ENCODE measurements at regions not wholly inside any gene's neighbourhood (a gene's known extent, or its start where the extent isn't known, plus 50 kb on each side); places are given as distances from the start of the nearest gene placed in this dataset.

DNA sequence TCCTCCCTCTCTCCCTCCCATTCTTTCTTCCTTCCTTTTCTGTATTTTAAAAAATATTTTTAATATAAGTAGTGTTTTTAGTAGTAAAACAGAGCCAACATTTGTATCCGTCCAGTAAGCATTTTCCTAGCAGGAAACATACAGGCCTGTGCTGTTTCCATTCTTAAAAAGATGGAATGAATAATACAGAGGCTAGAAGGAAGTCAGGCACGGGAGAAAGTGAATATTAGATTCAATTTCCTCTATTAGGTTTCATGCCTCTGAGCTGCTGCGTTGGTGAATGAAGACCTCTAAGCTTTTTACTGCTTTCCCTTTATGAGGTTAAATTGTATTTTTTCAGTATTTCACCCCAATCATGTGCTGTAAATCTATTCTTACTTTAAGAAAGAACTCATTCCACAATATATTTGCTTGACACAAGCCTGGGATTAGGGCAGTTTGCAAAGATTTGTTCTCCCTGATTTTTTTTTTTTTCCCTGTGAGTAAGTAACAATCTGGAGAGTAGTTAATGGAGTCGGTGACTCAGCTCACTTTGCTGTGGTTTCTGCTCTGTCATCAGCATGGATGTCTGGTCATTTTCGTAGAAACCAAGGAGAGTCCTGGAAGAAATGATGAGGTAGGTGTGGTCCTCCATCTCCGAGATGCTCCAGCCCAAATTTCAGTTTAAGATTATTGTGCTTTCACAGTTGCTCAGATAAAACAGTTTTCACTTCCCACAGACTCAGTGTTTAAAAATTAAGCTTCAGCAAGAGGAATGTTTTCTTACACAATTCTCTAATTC, 76.1 kb upstream of the PITRM1 start:
- no peak for DNase-seq

DNA sequence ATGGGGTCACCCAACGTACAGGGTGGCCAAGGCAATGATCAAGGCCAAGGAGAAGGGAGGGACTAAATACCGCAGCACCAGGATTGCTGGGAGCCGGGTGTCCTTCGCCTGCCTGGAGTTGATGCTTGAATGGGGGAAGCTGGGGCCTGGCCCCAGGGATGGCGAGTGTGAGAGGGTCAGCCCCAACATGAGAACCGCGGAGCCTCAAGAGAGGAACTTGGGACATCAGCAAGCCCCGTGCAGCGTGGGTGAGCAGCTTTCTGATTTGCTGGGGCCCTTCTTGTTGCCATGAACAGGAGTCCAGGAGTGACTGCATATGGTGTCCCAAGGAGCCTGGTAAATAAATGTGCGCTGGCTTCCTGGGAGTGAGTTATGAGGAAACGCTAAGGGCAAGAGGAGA, 72.8 kb upstream of the PITRM1 start:
- DNase-seq = no peak

DNA sequence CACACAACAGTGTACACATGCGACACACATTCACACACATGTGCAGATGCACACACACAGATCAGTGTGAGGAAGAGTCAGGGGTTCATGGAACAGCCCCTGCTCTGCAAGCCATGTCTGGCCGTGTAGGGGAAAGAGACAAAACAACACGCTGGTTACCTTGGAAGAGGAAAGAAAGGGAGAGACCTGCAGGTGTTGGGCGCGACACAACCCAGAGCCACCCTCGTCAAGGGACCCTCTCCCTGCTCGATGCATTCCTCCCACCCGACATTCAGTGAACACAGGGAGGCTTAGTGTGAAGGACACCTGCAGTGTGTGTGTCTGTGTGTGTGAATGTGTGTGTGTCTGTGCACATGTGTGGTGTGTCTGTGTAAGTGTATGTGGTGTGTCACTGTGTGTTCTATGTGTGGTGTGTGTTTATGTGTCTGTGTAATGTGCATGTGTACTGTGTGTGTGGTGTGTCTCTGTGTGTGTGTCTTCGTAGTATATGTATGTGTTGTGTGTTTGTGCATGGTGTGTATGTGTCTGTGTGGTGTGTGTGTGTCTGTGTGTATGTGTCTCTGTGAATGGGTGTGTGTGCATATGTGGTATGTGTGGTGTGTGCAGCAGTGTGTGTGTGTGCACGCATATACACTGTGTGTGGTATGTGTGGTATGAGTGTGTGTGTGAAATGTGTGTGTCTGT, 69.5 kb upstream of the PITRM1 start:
- no peak for DNase-seq

DNA sequence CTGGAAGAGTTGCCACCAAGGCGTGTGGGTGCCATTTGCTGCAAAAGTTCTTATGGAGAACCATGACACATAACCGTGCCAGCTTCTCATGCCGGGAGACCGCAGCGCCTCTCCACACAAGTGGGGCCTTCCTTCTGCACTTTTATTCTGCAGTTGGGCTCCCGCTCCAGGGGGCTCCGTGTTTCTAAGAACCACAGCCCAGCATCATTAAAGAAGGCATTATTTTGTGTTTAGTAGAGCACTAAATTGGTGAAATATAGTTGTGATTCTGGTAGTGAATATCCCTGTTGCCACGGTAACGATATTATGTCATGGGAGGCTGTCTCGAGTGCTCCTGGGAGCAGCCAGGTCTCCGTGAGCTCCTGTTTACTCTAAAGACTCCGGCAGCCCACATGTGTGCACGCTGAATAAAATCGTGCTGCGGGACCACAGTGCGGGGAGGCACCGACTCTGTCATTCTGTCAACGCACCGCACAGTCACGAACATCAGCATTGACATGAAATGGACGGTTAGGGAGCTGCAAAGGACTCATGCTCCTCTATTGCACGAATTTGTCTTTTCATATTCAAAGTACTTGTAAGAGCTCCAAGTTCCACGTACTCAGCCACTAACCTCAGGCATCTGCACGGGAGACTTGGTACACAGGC, 68.8 kb upstream of the PITRM1 start:
- no peak for DNase-seq

DNA sequence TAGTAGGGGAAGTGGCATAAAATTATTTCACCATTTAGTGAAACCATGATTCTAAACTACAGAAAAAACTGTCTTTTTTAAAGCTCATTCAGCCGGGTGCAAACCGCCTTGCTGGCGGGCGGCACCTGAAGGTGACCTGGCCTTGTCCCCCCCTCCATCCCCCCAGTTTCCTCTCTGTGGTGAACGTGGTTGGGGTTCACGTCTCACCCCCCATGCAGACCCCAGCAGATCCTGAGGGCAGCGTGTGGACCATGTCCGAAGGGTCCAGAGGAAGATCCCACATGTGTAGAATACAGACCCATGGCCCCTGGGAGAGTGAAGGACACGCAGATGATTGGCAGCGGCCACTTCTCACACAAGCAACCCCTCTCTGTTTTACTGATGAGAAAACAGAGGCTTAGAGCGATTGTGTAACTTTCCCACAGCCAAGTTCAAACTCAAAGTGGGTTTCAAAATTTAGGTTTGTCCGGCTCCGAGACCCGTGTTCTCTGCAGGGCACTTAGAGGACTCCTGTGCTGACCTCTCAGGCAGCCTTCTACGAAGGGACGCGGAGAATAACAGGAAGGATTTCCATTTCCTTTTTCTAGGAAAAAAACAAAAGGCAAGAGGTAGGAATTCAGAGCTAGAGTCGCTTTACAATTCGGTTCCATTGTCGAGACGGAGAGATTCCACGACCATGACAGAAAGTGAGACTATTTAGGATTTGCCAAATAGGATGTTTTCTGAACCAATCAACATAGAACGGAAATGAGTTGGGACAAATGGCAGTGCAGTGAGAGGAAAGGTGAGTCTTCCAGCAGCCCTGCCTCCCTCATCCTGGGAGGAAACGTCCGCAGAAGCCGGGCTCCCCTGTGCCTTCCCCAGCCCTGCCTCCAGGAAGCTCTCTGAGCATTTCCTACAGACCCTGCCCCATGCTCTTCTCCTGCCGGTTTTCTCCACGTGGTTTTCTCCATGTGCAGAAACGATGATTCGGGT, 67.6 kb upstream of the PITRM1 start:
- DNase-seq = no peak

DNA sequence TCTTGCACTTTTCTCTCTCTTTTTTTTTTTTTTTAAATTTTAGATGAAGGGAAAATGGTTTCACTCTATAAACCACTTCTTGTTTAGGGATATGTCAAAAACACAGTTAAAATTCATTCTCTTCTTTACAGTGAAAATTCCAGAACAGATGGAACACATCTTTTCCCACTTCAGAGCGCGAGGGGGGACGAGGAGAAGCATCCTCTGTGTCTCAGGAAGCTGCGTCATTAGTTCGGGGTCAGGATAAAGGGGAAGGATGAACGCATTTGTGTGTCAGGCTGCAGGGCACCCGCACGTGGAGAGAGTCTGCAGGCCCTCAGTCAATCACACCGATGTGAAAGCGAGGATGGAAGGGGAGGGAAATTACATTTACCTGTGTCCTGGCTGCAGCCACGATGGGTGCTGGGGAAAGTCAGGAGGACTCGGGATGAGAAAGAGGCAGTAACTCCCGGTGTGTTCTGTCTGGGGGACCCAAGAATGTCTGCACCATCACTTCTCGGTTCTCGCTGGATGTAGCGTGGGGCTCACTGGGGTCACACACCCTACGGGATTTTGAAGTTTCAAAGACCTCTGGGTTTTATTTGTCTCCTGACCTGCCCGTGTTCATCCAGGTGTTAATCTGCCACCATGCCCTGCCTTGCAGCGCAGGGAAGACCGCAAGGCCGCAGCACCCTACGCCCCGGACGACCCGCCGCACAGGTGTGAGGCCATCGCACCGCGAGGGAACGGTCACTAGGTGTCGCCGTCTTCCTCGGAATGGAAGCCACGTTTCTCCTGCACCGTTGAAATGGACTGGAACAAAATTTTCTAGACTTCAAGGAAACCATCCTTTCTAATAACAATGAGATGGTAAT, 66.7 kb upstream of the PITRM1 start:
- no peak for DNase-seq

DNA sequence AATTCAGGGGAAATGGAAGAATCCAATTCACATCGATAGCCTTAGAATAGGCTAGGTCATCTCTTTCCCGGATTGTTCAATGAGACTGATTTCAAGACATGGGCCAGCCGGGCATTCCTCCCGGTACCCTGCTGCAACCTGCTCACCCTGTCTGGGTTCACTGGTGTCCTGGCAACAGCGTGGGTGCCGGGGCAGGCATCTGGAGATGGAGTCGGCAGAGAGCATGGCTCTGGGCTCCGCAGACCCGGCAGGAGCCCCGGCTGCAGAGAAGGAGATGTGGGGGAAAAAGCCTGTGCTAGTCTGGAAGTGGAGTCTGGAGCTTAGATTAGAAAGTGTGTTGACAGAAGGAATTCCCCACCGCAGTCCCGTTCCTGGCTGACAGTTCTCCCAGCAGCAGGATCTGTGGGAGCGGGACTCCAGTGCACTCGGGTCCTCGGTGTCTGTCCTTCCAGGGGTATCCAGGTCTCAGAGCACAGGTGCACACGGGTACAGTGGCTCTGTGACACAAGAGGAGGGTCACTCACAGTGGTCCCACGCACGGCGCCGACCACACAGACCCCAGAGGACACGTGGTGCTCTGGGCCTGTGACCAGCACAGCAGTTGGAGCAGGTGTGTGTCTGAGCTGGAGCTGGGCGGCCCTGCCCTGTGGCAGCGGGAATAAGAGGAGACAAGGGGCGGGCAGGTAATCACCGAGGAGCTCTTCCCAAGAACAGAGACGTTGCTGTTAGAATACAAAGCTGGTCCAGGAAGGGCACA, 65.7 kb upstream of the PITRM1 start:
- no peak for DNase-seq

DNA sequence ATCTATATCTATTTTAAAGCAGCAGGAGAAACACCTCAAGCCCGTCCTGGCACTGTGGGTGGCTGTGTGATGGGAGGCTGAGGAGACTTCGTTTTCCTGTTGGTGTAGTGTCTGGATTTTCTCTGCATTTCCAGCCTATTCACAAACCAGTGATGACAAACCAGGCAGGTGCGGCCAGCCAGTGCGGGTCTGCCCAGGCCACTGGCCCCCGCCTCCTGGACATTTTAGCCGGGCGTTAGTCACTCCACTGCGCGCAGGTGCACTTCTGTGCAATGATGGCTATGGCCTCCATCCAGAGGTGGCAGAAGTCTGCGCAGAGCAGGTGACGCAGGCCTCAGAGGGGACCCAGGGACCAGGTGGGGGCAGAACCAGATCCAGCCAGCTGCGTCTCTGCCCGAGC, 64.9 kb upstream of the PITRM1 start:
- no peak for DNase-seq

DNA sequence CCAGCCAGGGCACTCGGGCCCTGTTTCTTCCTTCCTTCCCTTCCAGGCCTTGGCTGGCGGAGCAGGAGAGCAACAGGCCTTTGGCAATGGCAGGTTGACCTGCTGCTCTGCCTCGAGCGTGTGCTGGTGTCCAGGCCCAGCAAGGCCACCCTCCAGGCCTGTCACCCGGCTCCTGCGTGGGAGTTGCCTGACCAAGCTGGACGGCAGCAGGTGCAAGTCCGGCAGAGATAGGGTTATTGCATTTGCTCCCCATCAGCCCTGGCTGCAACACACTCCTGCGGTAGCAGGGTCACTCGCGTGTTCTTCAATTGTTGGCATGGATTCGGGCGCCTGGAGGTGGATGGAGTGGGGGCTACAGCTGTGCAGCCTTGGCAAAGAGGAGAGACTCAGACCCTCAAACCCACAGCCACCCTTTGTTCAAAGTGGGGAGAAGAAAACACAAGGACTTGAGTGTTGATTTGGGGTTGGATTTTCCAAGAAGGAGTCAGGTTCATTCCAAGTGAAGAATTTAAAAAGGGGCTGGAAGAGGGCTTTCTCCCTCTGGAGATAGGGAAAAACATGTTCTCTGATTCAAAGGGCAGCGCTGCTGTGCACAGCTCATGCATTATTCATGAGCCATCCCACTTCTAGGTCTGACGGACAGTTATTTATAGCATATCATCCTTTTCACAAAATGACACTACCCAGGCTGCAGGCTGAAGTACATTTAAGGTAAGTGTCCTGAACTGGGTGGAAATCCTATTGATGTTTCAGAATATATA, 64.2 kb upstream of the PITRM1 start:
- DNase-seq = no peak

DNA sequence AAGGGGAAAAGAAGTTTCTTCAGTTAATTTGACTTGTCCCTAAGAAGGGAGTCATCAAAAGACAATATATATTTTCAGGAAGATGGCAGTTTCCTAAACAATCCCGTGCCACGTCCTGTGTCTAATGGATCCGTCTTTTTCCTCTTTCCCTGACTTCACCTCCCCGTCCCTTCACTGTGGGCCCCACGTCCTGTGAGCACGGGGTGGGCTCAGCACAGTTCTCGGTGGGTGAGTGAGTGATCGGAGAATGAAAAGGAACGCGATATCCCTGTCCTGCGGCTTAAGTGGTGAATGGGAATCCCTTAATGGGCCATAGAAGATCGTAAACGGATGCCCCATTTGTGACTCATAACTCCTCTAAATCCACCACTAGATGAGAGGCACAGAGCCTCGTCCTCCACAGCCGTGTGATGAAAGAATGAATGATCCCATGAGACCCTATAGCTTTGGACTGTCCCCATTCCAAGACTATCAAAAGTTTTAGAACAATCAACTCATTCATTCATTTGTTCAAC, 63.5 kb upstream of the PITRM1 start:
- no peak for DNase-seq

DNA sequence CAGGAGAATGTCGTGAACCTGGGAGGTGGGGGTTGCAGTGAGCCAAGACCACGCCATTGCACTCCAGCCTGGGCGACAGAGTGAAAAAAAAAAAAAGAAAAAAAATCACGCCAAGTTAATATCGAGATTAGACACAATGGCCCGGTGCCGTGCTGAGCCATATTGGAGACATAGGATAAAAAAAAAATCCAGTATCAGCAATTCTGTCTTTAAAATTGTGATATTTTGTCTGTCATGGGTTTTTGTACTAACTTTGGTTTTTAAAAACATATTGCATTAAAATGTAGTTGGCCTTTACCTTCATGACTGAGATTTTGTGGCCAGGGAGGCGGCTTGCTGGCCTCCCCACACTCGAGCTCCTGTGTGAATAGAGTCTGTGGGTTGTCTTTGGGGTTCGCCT, 62.8 kb upstream of the PITRM1 start:
- DNase-seq = no peak

DNA sequence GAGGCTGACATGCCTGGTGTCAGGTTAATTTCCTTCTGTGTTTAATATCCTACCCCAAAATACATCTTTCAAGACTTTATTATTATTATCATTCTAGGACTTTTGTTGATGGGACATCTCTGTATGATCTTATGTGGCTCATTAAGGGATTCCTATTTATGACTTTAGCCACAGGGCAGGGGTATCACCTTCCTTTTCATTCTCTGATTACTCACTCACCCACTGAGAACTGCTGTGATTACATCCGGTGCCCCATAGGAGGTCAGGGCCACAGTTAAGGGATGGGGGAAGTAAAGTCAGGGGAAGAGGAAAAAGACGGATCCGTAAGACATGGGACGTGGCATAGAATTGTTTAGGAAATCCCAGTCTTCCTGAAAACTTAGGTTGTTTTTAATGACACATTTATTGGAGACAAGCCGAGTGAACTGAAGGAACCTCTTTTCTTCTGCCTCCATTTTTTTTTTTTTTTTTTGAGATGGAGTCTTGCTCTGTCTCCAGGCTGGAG, 61.0 kb upstream of the PITRM1 start:
- DNase-seq = no peak

DNA sequence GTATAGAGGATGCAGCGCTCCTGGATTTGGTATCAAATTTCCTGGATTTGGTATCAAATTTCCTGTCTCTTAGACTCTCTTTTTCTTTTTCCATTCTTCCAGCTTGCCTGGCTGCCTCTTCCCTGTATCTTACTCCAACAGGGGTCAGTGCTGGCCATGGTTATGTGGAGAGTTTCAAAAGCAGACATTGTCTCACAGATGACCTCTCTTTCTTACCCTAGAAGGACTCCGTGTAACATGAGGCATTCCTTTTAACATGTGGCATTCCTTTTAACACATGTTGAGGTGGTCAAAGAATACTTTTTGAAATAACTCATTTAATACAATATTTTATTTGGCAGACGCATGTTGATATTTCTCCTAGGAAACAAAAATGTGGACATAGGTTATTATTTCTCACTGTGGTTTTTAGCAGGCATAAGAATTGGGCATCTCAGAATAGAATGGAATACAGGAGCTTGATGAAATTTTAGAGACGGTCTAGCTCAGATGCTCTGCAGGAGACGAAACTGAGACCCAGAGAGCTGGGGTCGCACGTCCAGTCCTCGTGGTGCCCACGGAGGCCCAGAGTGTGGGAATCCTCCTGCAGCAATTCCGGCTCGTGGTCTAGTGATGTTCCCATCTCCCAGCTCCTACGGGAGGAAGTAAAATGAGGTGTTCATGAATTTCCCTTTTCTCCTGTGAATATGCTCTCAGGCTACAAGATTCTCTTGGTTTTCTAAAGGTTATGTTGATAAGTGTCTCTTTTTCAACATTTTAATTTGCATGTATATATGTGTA, 59.6 kb upstream of the PITRM1 start:
- DNase-seq = no peak

DNA sequence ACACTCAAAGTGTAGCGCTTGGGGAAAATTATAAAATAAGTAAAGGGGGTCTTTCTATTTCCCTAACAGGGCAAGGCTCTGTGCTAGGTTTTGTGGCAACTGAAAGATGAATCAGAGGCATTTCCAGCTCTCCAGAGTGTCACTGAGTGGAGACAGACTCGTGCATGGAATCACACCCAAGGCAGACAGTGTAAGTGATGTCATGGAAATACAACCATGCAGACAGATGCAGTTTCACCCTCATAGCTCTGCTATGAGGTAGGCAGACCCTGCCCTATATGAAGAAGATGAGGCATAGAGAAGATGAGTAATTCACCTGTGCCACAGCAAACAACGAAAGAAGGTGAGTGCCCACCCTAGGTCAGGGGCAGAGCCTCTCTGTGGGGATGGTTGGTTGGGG, 57.2 kb upstream of the PITRM1 start:
- DNase-seq = no peak

DNA sequence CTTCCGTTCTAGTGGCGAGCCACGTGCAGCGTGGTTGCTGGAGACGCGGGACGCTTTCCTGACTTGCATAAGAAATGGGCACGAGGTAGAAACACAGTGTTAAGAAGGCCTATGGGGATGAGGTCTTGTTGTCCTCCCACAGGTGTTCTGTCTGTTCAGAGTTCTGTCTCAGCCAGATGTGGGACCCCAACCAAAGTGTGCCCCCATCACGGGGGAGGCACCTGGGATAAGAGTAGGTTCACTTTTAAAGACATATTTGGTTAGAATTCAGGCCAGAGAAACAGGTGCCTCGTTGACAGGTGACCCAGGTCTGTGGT, 56.0 kb upstream of the PITRM1 start:
- DNase-seq = no peak

DNA sequence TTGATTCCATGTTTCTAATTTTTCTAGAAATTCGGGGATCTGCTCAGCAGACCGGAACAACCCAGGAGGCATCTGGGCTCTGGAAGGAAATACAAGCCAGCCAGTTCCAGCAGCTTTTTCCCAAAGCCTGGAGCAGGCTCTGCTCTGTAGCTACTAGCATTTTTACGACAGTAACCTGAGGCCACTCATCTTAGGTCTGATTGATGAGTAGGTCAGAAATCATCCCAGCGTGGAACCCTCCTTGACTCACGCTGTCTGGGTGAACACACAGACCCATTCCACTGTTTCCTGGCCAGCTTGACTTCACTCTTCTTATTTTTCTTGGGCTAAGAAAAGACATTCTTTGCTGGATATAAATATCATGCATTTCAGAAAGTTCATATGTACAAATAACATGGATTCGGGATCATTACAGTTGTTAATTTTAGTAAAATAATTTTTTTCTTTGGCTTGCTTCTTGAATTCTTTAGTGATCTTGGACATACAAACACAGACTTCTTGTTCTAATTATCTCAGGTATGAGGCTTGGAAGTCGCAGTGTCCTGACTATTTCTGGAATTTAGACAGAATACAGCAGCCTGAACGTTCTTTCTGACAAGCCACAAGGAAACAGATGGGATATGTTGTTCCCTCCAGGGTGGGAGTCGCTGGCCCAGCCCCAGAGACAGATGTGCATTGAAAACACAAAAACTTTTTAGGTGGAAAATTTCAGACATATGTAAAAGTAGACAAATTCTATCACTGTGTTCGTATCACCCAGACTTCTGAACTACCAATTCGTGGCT, 54.6 kb upstream of the PITRM1 start:
- DNase-seq = no peak

DNA sequence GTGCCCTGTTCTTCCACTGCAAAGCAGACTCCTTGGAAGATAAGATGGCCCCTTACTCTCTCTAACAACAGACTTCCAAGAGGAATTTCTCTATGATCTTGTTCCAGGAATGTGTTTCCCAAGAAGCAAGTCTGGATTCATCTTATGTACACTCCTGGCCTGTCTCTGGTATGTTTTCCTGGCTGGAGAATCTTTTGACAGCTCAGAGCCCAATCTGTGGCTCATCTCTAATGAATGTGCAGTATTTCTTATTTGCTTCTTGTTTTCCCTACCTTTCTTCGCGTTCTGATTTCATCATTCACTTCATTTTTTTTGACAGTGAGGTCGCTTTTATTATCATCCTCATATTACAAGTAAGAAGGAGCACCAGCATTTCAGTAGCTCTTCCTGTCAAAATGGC, 53.0 kb upstream of the PITRM1 start:
- DNase-seq = no peak

DNA sequence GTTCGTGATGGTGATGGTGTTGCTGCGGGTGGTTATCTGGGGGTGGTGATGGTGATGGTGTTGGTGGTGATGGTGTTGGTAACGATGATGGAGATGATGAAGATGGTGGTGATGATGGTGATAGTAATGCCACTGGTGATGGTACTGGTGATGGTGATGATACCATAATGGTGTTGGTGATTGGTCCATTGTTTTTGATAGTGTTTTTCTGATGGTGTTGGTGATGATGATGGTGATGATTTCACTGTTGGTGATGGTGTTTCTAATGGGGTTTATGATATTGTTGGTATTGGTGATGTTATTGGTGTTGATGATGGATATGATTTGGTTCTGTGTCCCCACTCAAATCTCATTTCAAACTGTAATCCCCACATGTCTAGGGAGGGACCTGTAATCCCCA, 51.7 kb upstream of the PITRM1 start:
- no peak for DNase-seq

DNA sequence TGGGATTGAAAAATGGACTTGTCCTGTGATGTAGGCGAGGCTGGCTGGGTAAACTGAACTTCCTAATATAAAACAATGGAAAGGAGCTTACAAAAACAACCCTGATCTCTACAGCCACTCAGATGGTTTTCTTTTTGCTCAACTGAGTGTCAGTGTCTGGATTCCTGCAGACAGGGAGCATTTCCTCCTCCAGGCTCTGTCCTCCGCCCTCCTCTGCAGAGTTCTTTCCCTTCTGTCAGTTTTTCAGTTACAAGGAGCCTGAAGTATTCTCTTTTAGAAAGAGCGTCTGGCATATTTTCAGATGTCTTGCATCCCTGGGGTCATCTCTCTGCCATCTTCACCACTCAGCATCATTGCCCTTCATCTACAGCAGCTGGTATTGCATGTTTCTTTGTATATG, 50.0 kb upstream of the PITRM1 start:
- no peak for DNase-seq

Data from NCI-H2171 (cell line).